ENCODE measurements at regions not wholly inside any gene's neighbourhood (a gene's known extent, or its start where the extent isn't known, plus 50 kb on each side); places are given as distances from the start of the nearest gene placed in this dataset.

- no peaks in the 10 kb centered on the region for H3F3A ChIP-seq (ENCODE audit: insufficient read depth)
- H3K27me3 ChIP-seq (ENCODE audit: low read length): no peaks in the 10 kb centered on the region
- no peaks in the 10 kb centered on the region for H3K36me3 ChIP-seq (ENCODE audit: low read length)
- H3K4me2 ChIP-seq (ENCODE audit: low read depth, low read length, poor library complexity, severe bottlenecking): no peak overlapping the region
- H3K9me3 ChIP-seq (ENCODE audit: insufficient read depth, low read length): no peaks in the 10 kb centered on the region
- H4K20me1 ChIP-seq (ENCODE audit: low read depth, low read length): no peaks in the 10 kb centered on the region
- no peak overlapping the region for H3K27ac ChIP-seq (ENCODE audit: low read depth, low read length)
- no peak overlapping the region for H2AFZ ChIP-seq (ENCODE audit: low read depth, low read length, severe bottlenecking)
- TF ChIP-seq EZH2phosphoT487 (conservative IDR thresholded peaks at IDR 0.05; ENCODE audit: low read length): no peak
- TF ChIP-seq, protein P1, sequence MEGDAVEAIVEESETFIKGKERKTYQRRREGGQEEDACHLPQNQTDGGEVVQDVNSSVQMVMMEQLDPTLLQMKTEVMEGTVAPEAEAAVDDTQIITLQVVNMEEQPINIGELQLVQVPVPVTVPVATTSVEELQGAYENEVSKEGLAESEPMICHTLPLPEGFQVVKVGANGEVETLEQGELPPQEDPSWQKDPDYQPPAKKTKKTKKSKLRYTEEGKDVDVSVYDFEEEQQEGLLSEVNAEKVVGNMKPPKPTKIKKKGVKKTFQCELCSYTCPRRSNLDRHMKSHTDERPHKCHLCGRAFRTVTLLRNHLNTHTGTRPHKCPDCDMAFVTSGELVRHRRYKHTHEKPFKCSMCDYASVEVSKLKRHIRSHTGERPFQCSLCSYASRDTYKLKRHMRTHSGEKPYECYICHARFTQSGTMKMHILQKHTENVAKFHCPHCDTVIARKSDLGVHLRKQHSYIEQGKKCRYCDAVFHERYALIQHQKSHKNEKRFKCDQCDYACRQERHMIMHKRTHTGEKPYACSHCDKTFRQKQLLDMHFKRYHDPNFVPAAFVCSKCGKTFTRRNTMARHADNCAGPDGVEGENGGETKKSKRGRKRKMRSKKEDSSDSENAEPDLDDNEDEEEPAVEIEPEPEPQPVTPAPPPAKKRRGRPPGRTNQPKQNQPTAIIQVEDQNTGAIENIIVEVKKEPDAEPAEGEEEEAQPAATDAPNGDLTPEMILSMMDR (IDR thresholded peaks at IDR 0.05; ENCODE audit: insufficient read depth, low read length, poor library complexity, severe bottlenecking): no peak
- no peak overlapping the region for H3K4me3 ChIP-seq (ENCODE audit: insufficient read depth, low read length, poor library complexity, severe bottlenecking)
- no peak overlapping the region for H3K9ac ChIP-seq (ENCODE audit: low read length)
- no peaks in the 10 kb centered on the region for H3K9me2 ChIP-seq (replicated peaks; ENCODE audit: insufficient read depth, low read length)
- no peaks in the 10 kb centered on the region for H3K79me2 ChIP-seq (ENCODE audit: insufficient read depth, low read length)
These were observed 406.5 kb downstream of the MAFB start for GRCh38 chr20:40282541-40282940.

DNA sequence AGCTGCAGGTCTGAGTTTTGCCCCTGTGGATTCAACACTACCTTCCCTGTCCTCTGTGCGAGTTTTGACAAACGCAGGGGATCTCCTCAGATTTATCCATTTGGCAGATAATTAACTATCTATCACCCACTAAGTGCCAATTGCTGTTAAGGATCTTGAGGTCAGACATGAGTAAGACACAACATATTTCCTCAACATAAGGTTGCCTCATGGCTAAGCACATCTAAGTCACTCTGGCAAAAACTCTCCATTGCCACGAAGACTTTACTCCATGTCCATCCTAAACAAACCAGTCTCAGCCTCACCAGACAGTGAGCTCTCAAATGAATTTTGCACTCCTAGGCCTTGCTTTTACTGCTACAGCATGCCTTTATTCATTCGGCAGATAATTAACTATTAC is 408.4 kb downstream of the MAFB start:
- Histone ChIP-seq H3K36me3 (ENCODE audit: low read length) (no peaks in the 10 kb centered on the region), H3K4me3 (ENCODE audit: insufficient read depth, low read length, poor library complexity, severe bottlenecking) (no peak overlapping the region), H3K9me3 (ENCODE audit: insufficient read depth, low read length) (no peaks in the 10 kb centered on the region), H4K20me1 (ENCODE audit: low read depth, low read length) (no peaks in the 10 kb centered on the region), H3K9me2 (replicated peaks; ENCODE audit: insufficient read depth, low read length) (no peaks in the 10 kb centered on the region), H3K9ac (ENCODE audit: low read length) (no peak overlapping the region), H3K27me3 (ENCODE audit: low read length) (no peaks in the 10 kb centered on the region), H2AFZ (ENCODE audit: low read depth, low read length, severe bottlenecking) (no peak overlapping the region), H3F3A (ENCODE audit: insufficient read depth) (no peaks in the 10 kb centered on the region), H3K27ac (ENCODE audit: low read depth, low read length) (no peak overlapping the region), H3K4me2 (ENCODE audit: low read depth, low read length, poor library complexity, severe bottlenecking) (no peak overlapping the region), H3K79me2 (ENCODE audit: insufficient read depth, low read length) (no peaks in the 10 kb centered on the region)
- TF ChIP-seq EZH2phosphoT487 (conservative IDR thresholded peaks at IDR 0.05; ENCODE audit: low read length): no peak
- TF ChIP-seq, protein P1 (IDR thresholded peaks at IDR 0.05; ENCODE audit: insufficient read depth, low read length, poor library complexity, severe bottlenecking): no peak

DNA sequence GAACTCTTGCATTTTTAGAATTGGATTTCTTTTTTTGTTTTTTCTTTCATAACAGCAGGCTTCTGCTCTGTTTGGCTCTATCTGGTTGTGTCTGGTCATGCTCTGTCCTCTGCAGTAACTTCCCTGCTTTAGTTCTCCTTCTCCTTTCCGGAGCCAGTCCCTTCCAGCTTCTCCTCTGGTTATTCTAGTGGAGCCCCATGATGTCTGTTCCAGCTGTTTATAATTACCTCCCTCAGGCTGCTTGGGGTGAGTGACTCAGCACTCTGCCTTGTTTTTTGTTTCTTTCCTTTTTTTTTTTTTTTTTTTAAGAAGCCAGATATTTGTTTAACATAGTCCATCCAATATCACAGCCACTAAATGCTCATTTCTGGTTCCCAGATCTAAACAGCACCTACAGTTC is 409.6 kb downstream of the MAFB start:
- no peaks in the 10 kb centered on the region for H3K27me3 ChIP-seq (ENCODE audit: low read length)
- H3K9me2 ChIP-seq (replicated peaks; ENCODE audit: insufficient read depth, low read length): no peaks in the 10 kb centered on the region
- H3K9ac ChIP-seq (ENCODE audit: low read length): no peak overlapping the region
- H4K20me1 ChIP-seq (ENCODE audit: low read depth, low read length): no peaks in the 10 kb centered on the region
- H3K79me2 ChIP-seq (ENCODE audit: insufficient read depth, low read length): no peaks in the 10 kb centered on the region
- no peaks in the 10 kb centered on the region for H3K36me3 ChIP-seq (ENCODE audit: low read length)
- H3K4me2 ChIP-seq (ENCODE audit: low read depth, low read length, poor library complexity, severe bottlenecking): no peak overlapping the region
- H3K27ac ChIP-seq (ENCODE audit: low read depth, low read length): no peak overlapping the region
- H3K9me3 ChIP-seq (ENCODE audit: insufficient read depth, low read length): no peaks in the 10 kb centered on the region
- no peak overlapping the region for H2AFZ ChIP-seq (ENCODE audit: low read depth, low read length, severe bottlenecking)
- TF ChIP-seq, protein P1 (IDR thresholded peaks at IDR 0.05; ENCODE audit: insufficient read depth, low read length, poor library complexity, severe bottlenecking): no peak
- no peak for TF ChIP-seq EZH2phosphoT487 (conservative IDR thresholded peaks at IDR 0.05; ENCODE audit: low read length)
- H3F3A ChIP-seq (ENCODE audit: insufficient read depth): no peaks in the 10 kb centered on the region
- no peak overlapping the region for H3K4me3 ChIP-seq (ENCODE audit: insufficient read depth, low read length, poor library complexity, severe bottlenecking)

Measured in SU-DHL-6 (cell line).